ENCODE measurements at regions not wholly inside any gene's neighbourhood (a gene's known extent, or its start where the extent isn't known, plus 50 kb on each side); places are given as distances from the start of the nearest gene placed in this dataset.

- POLR2A ChIA-PET: no interaction called here
- no peaks in the 10 kb centered on the region for H3K9me3 Mint-ChIP-seq (ENCODE audit: insufficient read depth)
- no peaks in the 10 kb centered on the region for H4K20me1 ChIP-seq (ENCODE audit: control insufficient read depth, insufficient read depth, low read length, poor library complexity, severe bottlenecking)
- no peak overlapping the region for H2AFZ ChIP-seq (ENCODE audit: insufficient read depth, low read depth, low read length, poor library complexity, severe bottlenecking)
- no peak overlapping the region for H3K27ac Mint-ChIP-seq
- WGBS (ENCODE audit: insufficient coverage): 100% methylated on average over 2 of the region's 2 CpGs
- no peak overlapping the region for H3K4me3 ChIP-seq (ENCODE audit: control extremely low read depth in 1 of 5, extremely low read depth in 1 of 5, insufficient read depth in 1 of 5, low read depth in 2 of 5, low read length in 4 of 5)
- no peaks in the 10 kb centered on the region for H3K4me1 Mint-ChIP-seq
- intact Hi-C loops (cut with micrococcal nuclease): no loop called here
- no peak for TF ChIP-seq CTCF (IDR thresholded peaks at IDR 0.05)
- TF ChIP-seq EZH2 (IDR thresholded peaks at IDR 0.05; ENCODE audit: borderline replicate concordance, insufficient read depth, low read depth, low read length, poor library complexity, severe bottlenecking): no peak
- no peaks in the 10 kb centered on the region for H3K36me3 ChIP-seq (replicated peaks in 1 of 2; ENCODE audit: control extremely low read depth in 1 of 2, control insufficient read depth in 1 of 2, extremely low read depth in 1 of 2, insufficient read depth in 2 of 2, low read length in 1 of 2)
- H3K9me3 ChIP-seq (ENCODE audit: control extremely low read depth in 1 of 3, control insufficient read depth in 2 of 3, insufficient read depth in 1 of 3, low read length in 2 of 3): no peaks in the 10 kb centered on the region
- no peak overlapping the region for H3K27ac ChIP-seq (ENCODE audit: low read length in 2 of 2)
- H3K79me2 ChIP-seq (ENCODE audit: control insufficient read depth, insufficient read depth, low read length): no peaks in the 10 kb centered on the region
- H3K27me3 ChIP-seq (replicated peaks in 1 of 4; ENCODE audit: control extremely low read depth in 1 of 4, control insufficient read depth in 3 of 4, insufficient read depth in 4 of 4, low read length in 3 of 4): no peaks in the 10 kb centered on the region
- CTCF ChIA-PET: no interaction called here
- H3K4me2 ChIP-seq (replicated peaks; ENCODE audit: low read depth, low read length, poor library complexity, severe bottlenecking): no peak overlapping the region
- H3K4me1 ChIP-seq (ENCODE audit: control insufficient read depth in 2 of 2, insufficient read depth in 2 of 2, low read length in 2 of 2): no peaks in the 10 kb centered on the region
- ATAC-seq (ENCODE audit: low read depth) (no peak), DNase-seq (no peak)
- H3K27me3 Mint-ChIP-seq: no peaks in the 10 kb centered on the region
- no peak overlapping the region for H3K9ac ChIP-seq (ENCODE audit: low read length)
- H3K4me3 Mint-ChIP-seq: no peak overlapping the region
Observed at GRCh38 chr2:122651236-122651635, 895.8 kb downstream of the TSN start.

DNA sequence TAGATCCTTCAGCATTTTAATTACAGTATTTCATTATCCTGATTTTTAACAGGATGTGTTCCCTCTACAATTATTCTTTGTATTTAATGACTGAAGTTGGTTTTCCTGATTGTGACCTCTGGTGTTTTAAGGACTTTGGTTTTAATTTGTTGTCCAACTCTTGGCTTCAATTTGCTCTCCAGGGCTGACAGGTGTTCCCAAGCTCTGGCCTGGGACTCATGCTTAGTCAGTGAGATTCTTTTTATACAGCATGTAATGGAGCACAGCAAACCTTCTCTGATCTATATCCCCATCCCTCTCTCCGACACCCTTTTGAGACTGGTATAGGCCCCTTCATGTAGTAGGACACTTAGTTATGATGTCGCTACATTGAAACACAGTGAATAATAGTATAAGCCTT is 896.3 kb downstream of the TSN start:
- Histone ChIP-seq H4K20me1 (ENCODE audit: control insufficient read depth, insufficient read depth, low read length, poor library complexity, severe bottlenecking) (no peaks in the 10 kb centered on the region), H3K79me2 (ENCODE audit: control insufficient read depth, insufficient read depth, low read length) (no peaks in the 10 kb centered on the region), H3K27ac (ENCODE audit: low read length in 2 of 2) (no peak overlapping the region), H2AFZ (ENCODE audit: insufficient read depth, low read depth, low read length, poor library complexity, severe bottlenecking) (no peak overlapping the region), H3K4me2 (replicated peaks; ENCODE audit: low read depth, low read length, poor library complexity, severe bottlenecking) (no peak overlapping the region), H3K36me3 (replicated peaks in 1 of 2; ENCODE audit: control extremely low read depth in 1 of 2, control insufficient read depth in 1 of 2, extremely low read depth in 1 of 2, insufficient read depth in 2 of 2, low read length in 1 of 2) (no peaks in the 10 kb centered on the region), H3K4me3 (ENCODE audit: control extremely low read depth in 1 of 5, extremely low read depth in 1 of 5, insufficient read depth in 1 of 5, low read depth in 2 of 5, low read length in 4 of 5) (no peak overlapping the region), H3K9me3 (ENCODE audit: control extremely low read depth in 1 of 3, control insufficient read depth in 2 of 3, insufficient read depth in 1 of 3, low read length in 2 of 3) (no peaks in the 10 kb centered on the region), H3K4me1 (ENCODE audit: control insufficient read depth in 2 of 2, insufficient read depth in 2 of 2, low read length in 2 of 2) (no peaks in the 10 kb centered on the region), H3K9ac (ENCODE audit: low read length) (no peak overlapping the region), H3K27me3 (replicated peaks in 1 of 4; ENCODE audit: control extremely low read depth in 1 of 4, control insufficient read depth in 3 of 4, insufficient read depth in 4 of 4, low read length in 3 of 4) (no peaks in the 10 kb centered on the region)
- CTCF ChIA-PET: no interaction called here
- DNase-seq: no peak
- ATAC-seq (ENCODE audit: low read depth): no peak
- TF ChIP-seq CTCF (IDR thresholded peaks at IDR 0.05): no peak
- TF ChIP-seq EZH2 (IDR thresholded peaks at IDR 0.05; ENCODE audit: borderline replicate concordance, insufficient read depth, low read depth, low read length, poor library complexity, severe bottlenecking): no peak
- no CpG with 5 or more reads among the region's 2 CpGs for WGBS (ENCODE audit: insufficient coverage)
- Mint-ChIP-seq H3K4me3 (no peak overlapping the region), H3K9me3 (ENCODE audit: insufficient read depth) (no peaks in the 10 kb centered on the region), H3K27ac (no peak overlapping the region), H3K4me1 (no peaks in the 10 kb centered on the region), H3K27me3 (no peaks in the 10 kb centered on the region)
- POLR2A ChIA-PET: no interaction called here
- intact Hi-C loops (cut with micrococcal nuclease): no loop called here
